ENCODE measurements at regions not wholly inside any gene's neighbourhood (a gene's known extent, or its start where the extent isn't known, plus 50 kb on each side); places are given as distances from the start of the nearest gene placed in this dataset.

- TF ChIP-seq, protein P1, sequence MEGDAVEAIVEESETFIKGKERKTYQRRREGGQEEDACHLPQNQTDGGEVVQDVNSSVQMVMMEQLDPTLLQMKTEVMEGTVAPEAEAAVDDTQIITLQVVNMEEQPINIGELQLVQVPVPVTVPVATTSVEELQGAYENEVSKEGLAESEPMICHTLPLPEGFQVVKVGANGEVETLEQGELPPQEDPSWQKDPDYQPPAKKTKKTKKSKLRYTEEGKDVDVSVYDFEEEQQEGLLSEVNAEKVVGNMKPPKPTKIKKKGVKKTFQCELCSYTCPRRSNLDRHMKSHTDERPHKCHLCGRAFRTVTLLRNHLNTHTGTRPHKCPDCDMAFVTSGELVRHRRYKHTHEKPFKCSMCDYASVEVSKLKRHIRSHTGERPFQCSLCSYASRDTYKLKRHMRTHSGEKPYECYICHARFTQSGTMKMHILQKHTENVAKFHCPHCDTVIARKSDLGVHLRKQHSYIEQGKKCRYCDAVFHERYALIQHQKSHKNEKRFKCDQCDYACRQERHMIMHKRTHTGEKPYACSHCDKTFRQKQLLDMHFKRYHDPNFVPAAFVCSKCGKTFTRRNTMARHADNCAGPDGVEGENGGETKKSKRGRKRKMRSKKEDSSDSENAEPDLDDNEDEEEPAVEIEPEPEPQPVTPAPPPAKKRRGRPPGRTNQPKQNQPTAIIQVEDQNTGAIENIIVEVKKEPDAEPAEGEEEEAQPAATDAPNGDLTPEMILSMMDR (IDR thresholded peaks at IDR 0.05) = no peak
- no peak for TF ChIP-seq POLR2A (IDR thresholded peaks at IDR 0.05)
- TF ChIP-seq POLR2AphosphoS5 (IDR thresholded peaks at IDR 0.05) = peak; percentile 26
Measured at GRCh38 chr21:28126521-28127174, 866.0 kb downstream of the LTN1 start.
